GM23338 (cell line): ENCODE measurements at regions not wholly inside any gene's neighbourhood (a gene's known extent, or its start where the extent isn't known, plus 50 kb on each side); places are given as distances from the start of the nearest gene placed in this dataset.

Experiments
- ATAC-seq: fragments of 200-7000 bp; cut with Tn5 transposase; 3 replicates; pipeline ENCODE4 v1.9.1; 2020
- DNase-seq: peaks from one replicate; pipeline ENCODE4 v3.0.0-alpha.2; 2015; ENCODE audit warnings: low spot score
- H2AFZ ChIP-seq: fragments of 200-600 bp; sonication (generic); 2 replicates; pipeline ENCODE4 v1.8.0; 2016; ENCODE audit warnings: antibody characterized with exemption, mild to moderate bottlenecking, moderate library complexity
- H3F3A ChIP-seq: fragments of 200-600 bp; sonication (generic); replicated peaks from 2 replicates; pipeline ENCODE4 v1.8.0; 2017; ENCODE audit warnings: antibody characterized with exemption, mixed run types, low read depth
- H3K27ac ChIP-seq: fragments of 200-600 bp; sonication (generic); 2 replicates; pipeline ENCODE4 v1.6.1; 2016; ENCODE audit warnings: low read depth
- H3K27me3 ChIP-seq: fragments of 200-600 bp; sonication (generic); 2 replicates; pipeline ENCODE4 v1.8.0; 2016; ENCODE audit warnings: mild to moderate bottlenecking, mixed run types, moderate library complexity; ENCODE audit not compliant: insufficient read depth
- H3K36me3 ChIP-seq: fragments of 200-600 bp; sonication (generic); 2 replicates; pipeline ENCODE4 v1.8.0; 2016; ENCODE audit warnings: mild to moderate bottlenecking; ENCODE audit not compliant: insufficient read depth
- H3K4me1 ChIP-seq: fragments of 200-600 bp; sonication (generic); 2 replicates; pipeline ENCODE4 v1.8.0; 2016; ENCODE audit warnings: mild to moderate bottlenecking, moderate library complexity; ENCODE audit not compliant: insufficient read depth
- H3K4me2 ChIP-seq: fragments of 200-600 bp; sonication (generic); 2 replicates; pipeline ENCODE4 v1.7.1; 2017; ENCODE audit warnings: mixed run types
- H3K4me3 ChIP-seq: fragments of 200-600 bp; sonication (generic); 2 replicates; pipeline ENCODE4 v1.6.1; 2016; ENCODE audit warnings: mixed run types
- H3K79me2 ChIP-seq: fragments of 200-600 bp; sonication (generic); replicated peaks from 2 replicates; pipeline ENCODE4 v1.8.0; 2017; ENCODE audit warnings: mild to moderate bottlenecking; ENCODE audit not compliant: insufficient read depth
- H3K9me2 ChIP-seq: fragments of 200-600 bp; sonication (generic); 2 replicates; pipeline ENCODE4 v1.8.0; 2017; ENCODE audit not compliant: insufficient read depth
- H4K20me1 ChIP-seq: fragments of 200-600 bp; sonication (generic); replicated peaks from 2 replicates; pipeline ENCODE4 v1.8.0; 2017; ENCODE audit warnings: mild to moderate bottlenecking; ENCODE audit not compliant: insufficient read depth
- H3K27ac Mint-ChIP-seq: 2 replicates; pipeline ENCODE4 v1.8.0; 2020; ENCODE audit warnings: inconsistent platforms, mild to moderate bottlenecking, moderate library complexity, mixed read lengths
- H3K27me3 Mint-ChIP-seq: 3 replicates; pipeline ENCODE4 v1.8.0; 2022; ENCODE audit warnings: low read depth, mild to moderate bottlenecking, moderate library complexity, mixed read lengths, inconsistent platforms; ENCODE audit not compliant: insufficient read depth, poor library complexity
- H3K36me3 Mint-ChIP-seq: 3 replicates; pipeline ENCODE4 v1.8.0; 2021; ENCODE audit warnings: low read depth, mild to moderate bottlenecking, inconsistent platforms, moderate library complexity, mixed read lengths
- H3K4me1 Mint-ChIP-seq: 3 replicates; pipeline ENCODE4 v1.8.0; 2020; ENCODE audit warnings: mild to moderate bottlenecking, inconsistent platforms, mixed read lengths
- H3K4me3 Mint-ChIP-seq: 3 replicates; pipeline ENCODE4 v1.8.0; 2021; ENCODE audit warnings: moderate library complexity, mild to moderate bottlenecking, inconsistent platforms, mixed read lengths
- H3K9me3 Mint-ChIP-seq: 3 replicates; pipeline ENCODE4 v1.8.0; 2020; ENCODE audit warnings: moderate library complexity, mild to moderate bottlenecking, inconsistent platforms, mixed read lengths
- CREB1 ChIP-seq: fragments of 250-450 bp; sonication (Bioruptor Pico); IDR thresholded peaks from 2 replicates; pipeline ENCODE4 v1.5.0; 2020; ENCODE audit warnings: low read depth, mild to moderate bottlenecking, moderate library complexity
- CTCF ChIP-seq, 2 experiments: fragments of 200-600 bp in 1 of 2; sonication (generic) in 1 of 2; conservative IDR thresholded peaks; 2 replicates each; pipeline versions ENCODE4 v1.5.1 to v1.6.1; 2016 to 2017; ENCODE audit warnings: antibody characterized with exemption in 2 of 2, low read depth in 2 of 2, mild to moderate bottlenecking in 2 of 2, moderate library complexity in 1 of 2
- ETS1 ChIP-seq: IDR thresholded peaks from 2 replicates; pipeline ENCODE4 v1.6.1; 2016; ENCODE audit warnings: antibody characterized with exemption
- EZH2phosphoT487 ChIP-seq: fragments of 200-600 bp; sonication (generic); IDR thresholded peaks from one replicate; pipeline ENCODE4 v1.8.1; 2018; ENCODE audit warnings: antibody characterized with exemption; ENCODE audit not compliant: unreplicated experiment
- NANOG ChIP-seq: IDR thresholded peaks from 2 replicates; pipeline ENCODE4 v1.6.1; 2016; ENCODE audit warnings: antibody characterized with exemption, borderline replicate concordance
- STAT1 ChIP-seq: IDR thresholded peaks from one replicate; pipeline ENCODE4 v1.6.1; 2016; ENCODE audit warnings: antibody characterized with exemption; ENCODE audit not compliant: unreplicated experiment
- ZNF114 ChIP-seq: fragments of 250-450 bp; sonication (Bioruptor Pico); IDR thresholded peaks from 2 replicates; pipeline ENCODE4 v1.5.0; 2020; ENCODE audit warnings: mild to moderate bottlenecking, moderate library complexity
- ZNF462 ChIP-seq: fragments of 250-450 bp; sonication (Bioruptor Pico); IDR thresholded peaks from 2 replicates; pipeline ENCODE4 v1.5.0; 2020; ENCODE audit warnings: mild to moderate bottlenecking, moderate library complexity

GRCh38 chr3:22714749-22715148 is 488.4 kb upstream of the UBE2E2 start (continued):
- TF ChIP-seq ZNF462 (no peak), STAT1 (no peak), NANOG (no peak), EZH2phosphoT487 (no peak), ZNF114 (CRISPR knock-in tag) (no peak), CTCF (conservative IDR thresholded peaks at IDR 0.05; ENCODE audit: low read depth in 2 of 2) (no peak), ETS1 (no peak)

GRCh38 chr3:22720596-22720995 is 482.5 kb upstream of the UBE2E2 start:
- Histone ChIP-seq H3F3A (no peaks in the 10 kb centered on the region), H3K79me2 (no peaks in the 10 kb centered on the region), H3K9me2 (no peaks in the 10 kb centered on the region), H3K4me1 (no peaks in the 10 kb centered on the region), H3K27ac (no peak overlapping the region), H2AFZ (no peak overlapping the region), H3K4me2 (no peak overlapping the region), H3K27me3 (no peaks in the 10 kb centered on the region), H3K36me3 (no peaks in the 10 kb centered on the region), H4K20me1 (no peaks in the 10 kb centered on the region), H3K4me3 (no peak overlapping the region)
- DNase-seq (no peak), ATAC-seq (no peak)
- peaks cover 7% of the 10 kb centered on the region; the same call in 2 of the 3 replicates for H3K9me3 Mint-ChIP-seq
- no peaks in the 10 kb centered on the region for H3K27me3 Mint-ChIP-seq
- H3K36me3 Mint-ChIP-seq: no peaks in the 10 kb centered on the region
- no peaks in the 10 kb centered on the region for H3K4me1 Mint-ChIP-seq
- H3K4me3 Mint-ChIP-seq: no peak overlapping the region
- no peak overlapping the region for H3K27ac Mint-ChIP-seq
- TF ChIP-seq CREB1: no peak
- TF ChIP-seq ETS1: no peak
